GM23338 (cell line): ENCODE measurements at regions not wholly inside any gene's neighbourhood (a gene's known extent, or its start where the extent isn't known, plus 50 kb on each side); places are given as distances from the start of the nearest gene placed in this dataset.

Experiments
- ATAC-seq: fragments of 200-7000 bp; cut with Tn5 transposase; 3 replicates; pipeline ENCODE4 v1.9.1; 2020
- DNase-seq: peaks from one replicate; pipeline ENCODE4 v3.0.0-alpha.2; 2015; ENCODE audit warnings: low spot score
- H2AFZ ChIP-seq: fragments of 200-600 bp; sonication (generic); 2 replicates; pipeline ENCODE4 v1.8.0; 2016; ENCODE audit warnings: antibody characterized with exemption, mild to moderate bottlenecking, moderate library complexity
- H3F3A ChIP-seq: fragments of 200-600 bp; sonication (generic); replicated peaks from 2 replicates; pipeline ENCODE4 v1.8.0; 2017; ENCODE audit warnings: antibody characterized with exemption, mixed run types, low read depth
- H3K27ac ChIP-seq: fragments of 200-600 bp; sonication (generic); 2 replicates; pipeline ENCODE4 v1.6.1; 2016; ENCODE audit warnings: low read depth
- H3K27me3 ChIP-seq: fragments of 200-600 bp; sonication (generic); 2 replicates; pipeline ENCODE4 v1.8.0; 2016; ENCODE audit warnings: mild to moderate bottlenecking, mixed run types, moderate library complexity; ENCODE audit not compliant: insufficient read depth
- H3K36me3 ChIP-seq: fragments of 200-600 bp; sonication (generic); 2 replicates; pipeline ENCODE4 v1.8.0; 2016; ENCODE audit warnings: mild to moderate bottlenecking; ENCODE audit not compliant: insufficient read depth
- H3K4me1 ChIP-seq: fragments of 200-600 bp; sonication (generic); 2 replicates; pipeline ENCODE4 v1.8.0; 2016; ENCODE audit warnings: mild to moderate bottlenecking, moderate library complexity; ENCODE audit not compliant: insufficient read depth
- H3K4me2 ChIP-seq: fragments of 200-600 bp; sonication (generic); 2 replicates; pipeline ENCODE4 v1.7.1; 2017; ENCODE audit warnings: mixed run types
- H3K4me3 ChIP-seq: fragments of 200-600 bp; sonication (generic); 2 replicates; pipeline ENCODE4 v1.6.1; 2016; ENCODE audit warnings: mixed run types
- H3K79me2 ChIP-seq: fragments of 200-600 bp; sonication (generic); replicated peaks from 2 replicates; pipeline ENCODE4 v1.8.0; 2017; ENCODE audit warnings: mild to moderate bottlenecking; ENCODE audit not compliant: insufficient read depth
- H3K9me2 ChIP-seq: fragments of 200-600 bp; sonication (generic); 2 replicates; pipeline ENCODE4 v1.8.0; 2017; ENCODE audit not compliant: insufficient read depth
- H4K20me1 ChIP-seq: fragments of 200-600 bp; sonication (generic); replicated peaks from 2 replicates; pipeline ENCODE4 v1.8.0; 2017; ENCODE audit warnings: mild to moderate bottlenecking; ENCODE audit not compliant: insufficient read depth
- H3K27ac Mint-ChIP-seq: 2 replicates; pipeline ENCODE4 v1.8.0; 2020; ENCODE audit warnings: inconsistent platforms, mild to moderate bottlenecking, moderate library complexity, mixed read lengths
- H3K27me3 Mint-ChIP-seq: 3 replicates; pipeline ENCODE4 v1.8.0; 2022; ENCODE audit warnings: low read depth, mild to moderate bottlenecking, moderate library complexity, mixed read lengths, inconsistent platforms; ENCODE audit not compliant: insufficient read depth, poor library complexity
- H3K36me3 Mint-ChIP-seq: 3 replicates; pipeline ENCODE4 v1.8.0; 2021; ENCODE audit warnings: low read depth, mild to moderate bottlenecking, inconsistent platforms, moderate library complexity, mixed read lengths
- H3K4me1 Mint-ChIP-seq: 3 replicates; pipeline ENCODE4 v1.8.0; 2020; ENCODE audit warnings: mild to moderate bottlenecking, inconsistent platforms, mixed read lengths
- H3K4me3 Mint-ChIP-seq: 3 replicates; pipeline ENCODE4 v1.8.0; 2021; ENCODE audit warnings: moderate library complexity, mild to moderate bottlenecking, inconsistent platforms, mixed read lengths
- H3K9me3 Mint-ChIP-seq: 3 replicates; pipeline ENCODE4 v1.8.0; 2020; ENCODE audit warnings: moderate library complexity, mild to moderate bottlenecking, inconsistent platforms, mixed read lengths
- CREB1 ChIP-seq: fragments of 250-450 bp; sonication (Bioruptor Pico); IDR thresholded peaks from 2 replicates; pipeline ENCODE4 v1.5.0; 2020; ENCODE audit warnings: low read depth, mild to moderate bottlenecking, moderate library complexity
- CTCF ChIP-seq, 2 experiments: fragments of 200-600 bp in 1 of 2; sonication (generic) in 1 of 2; conservative IDR thresholded peaks; 2 replicates each; pipeline versions ENCODE4 v1.5.1 to v1.6.1; 2016 to 2017; ENCODE audit warnings: antibody characterized with exemption in 2 of 2, low read depth in 2 of 2, mild to moderate bottlenecking in 2 of 2, moderate library complexity in 1 of 2
- ETS1 ChIP-seq: IDR thresholded peaks from 2 replicates; pipeline ENCODE4 v1.6.1; 2016; ENCODE audit warnings: antibody characterized with exemption
- EZH2 ChIP-seq: fragments of 200-600 bp; sonication (generic); IDR thresholded peaks from one replicate; pipeline ENCODE4 v1.8.0; 2017; ENCODE audit warnings: antibody characterized with exemption, mild to moderate bottlenecking, low read depth; ENCODE audit not compliant: unreplicated experiment
- EZH2phosphoT487 ChIP-seq: fragments of 200-600 bp; sonication (generic); IDR thresholded peaks from one replicate; pipeline ENCODE4 v1.8.1; 2018; ENCODE audit warnings: antibody characterized with exemption; ENCODE audit not compliant: unreplicated experiment
- JUNB ChIP-seq: IDR thresholded peaks from one replicate; pipeline ENCODE4 v1.6.1; 2016; ENCODE audit warnings: antibody characterized with exemption; ENCODE audit not compliant: unreplicated experiment
- NANOG ChIP-seq: IDR thresholded peaks from 2 replicates; pipeline ENCODE4 v1.6.1; 2016; ENCODE audit warnings: antibody characterized with exemption, borderline replicate concordance
- POLR2AphosphoS5 ChIP-seq: IDR thresholded peaks from 2 replicates; pipeline ENCODE4 v1.6.1; 2016; ENCODE audit warnings: antibody characterized with exemption, low read depth
- REST ChIP-seq: IDR thresholded peaks from one replicate; pipeline ENCODE4 v1.6.1; 2018; ENCODE audit warnings: antibody characterized with exemption; ENCODE audit not compliant: unreplicated experiment
- STAT1 ChIP-seq: IDR thresholded peaks from one replicate; pipeline ENCODE4 v1.6.1; 2016; ENCODE audit warnings: antibody characterized with exemption; ENCODE audit not compliant: unreplicated experiment
- ZNF114 ChIP-seq: fragments of 250-450 bp; sonication (Bioruptor Pico); IDR thresholded peaks from 2 replicates; pipeline ENCODE4 v1.5.0; 2020; ENCODE audit warnings: mild to moderate bottlenecking, moderate library complexity
- ZNF331 ChIP-seq: fragments of 250-450 bp; sonication (Bioruptor Pico); IDR thresholded peaks from 2 replicates; pipeline ENCODE4 v1.5.0; 2020; ENCODE audit warnings: low read depth, mild to moderate bottlenecking, moderate library complexity
- TF ChIP-seq, protein P1 (sequence below): fragments of 250-450 bp; sonication (Bioruptor Pico); IDR thresholded peaks from 2 replicates; pipeline ENCODE4 v1.5.0; 2020; ENCODE audit warnings: mild to moderate bottlenecking, moderate library complexity

GRCh38 chr15:70387081-70387480 is 289.4 kb upstream of the TLE3 start:
- Histone ChIP-seq H3K4me3 (no peak overlapping the region), H3K9me2 (no peaks in the 10 kb centered on the region), H3K36me3 (no peaks in the 10 kb centered on the region), H3K79me2 (no peaks in the 10 kb centered on the region), H3K4me2 (no peak overlapping the region), H2AFZ (no peak overlapping the region), H3K4me1 (no peaks in the 10 kb centered on the region), H3K27me3 (no peaks in the 10 kb centered on the region), H3F3A (no peaks in the 10 kb centered on the region), H4K20me1 (no peaks in the 10 kb centered on the region), H3K27ac (no peak overlapping the region)
- no peak; the same call in 2 of the 3 replicates for ATAC-seq
- H3K4me3 Mint-ChIP-seq, result no peak overlapping the region
- H3K4me1 Mint-ChIP-seq, result peaks cover 18% of the 10 kb centered on the region
- TF ChIP-seq ZNF114 (CRISPR knock-in tag), result no peak
- TF ChIP-seq REST, result no peak
- TF ChIP-seq ETS1, result no peak
- no peak for TF ChIP-seq EZH2
- no peak for TF ChIP-seq EZH2phosphoT487
- no peak for TF ChIP-seq NANOG
- TF ChIP-seq CTCF (conservative IDR thresholded peaks at IDR 0.05; ENCODE audit: low read depth in 2 of 2), result no peak
- TF ChIP-seq, protein P1, sequence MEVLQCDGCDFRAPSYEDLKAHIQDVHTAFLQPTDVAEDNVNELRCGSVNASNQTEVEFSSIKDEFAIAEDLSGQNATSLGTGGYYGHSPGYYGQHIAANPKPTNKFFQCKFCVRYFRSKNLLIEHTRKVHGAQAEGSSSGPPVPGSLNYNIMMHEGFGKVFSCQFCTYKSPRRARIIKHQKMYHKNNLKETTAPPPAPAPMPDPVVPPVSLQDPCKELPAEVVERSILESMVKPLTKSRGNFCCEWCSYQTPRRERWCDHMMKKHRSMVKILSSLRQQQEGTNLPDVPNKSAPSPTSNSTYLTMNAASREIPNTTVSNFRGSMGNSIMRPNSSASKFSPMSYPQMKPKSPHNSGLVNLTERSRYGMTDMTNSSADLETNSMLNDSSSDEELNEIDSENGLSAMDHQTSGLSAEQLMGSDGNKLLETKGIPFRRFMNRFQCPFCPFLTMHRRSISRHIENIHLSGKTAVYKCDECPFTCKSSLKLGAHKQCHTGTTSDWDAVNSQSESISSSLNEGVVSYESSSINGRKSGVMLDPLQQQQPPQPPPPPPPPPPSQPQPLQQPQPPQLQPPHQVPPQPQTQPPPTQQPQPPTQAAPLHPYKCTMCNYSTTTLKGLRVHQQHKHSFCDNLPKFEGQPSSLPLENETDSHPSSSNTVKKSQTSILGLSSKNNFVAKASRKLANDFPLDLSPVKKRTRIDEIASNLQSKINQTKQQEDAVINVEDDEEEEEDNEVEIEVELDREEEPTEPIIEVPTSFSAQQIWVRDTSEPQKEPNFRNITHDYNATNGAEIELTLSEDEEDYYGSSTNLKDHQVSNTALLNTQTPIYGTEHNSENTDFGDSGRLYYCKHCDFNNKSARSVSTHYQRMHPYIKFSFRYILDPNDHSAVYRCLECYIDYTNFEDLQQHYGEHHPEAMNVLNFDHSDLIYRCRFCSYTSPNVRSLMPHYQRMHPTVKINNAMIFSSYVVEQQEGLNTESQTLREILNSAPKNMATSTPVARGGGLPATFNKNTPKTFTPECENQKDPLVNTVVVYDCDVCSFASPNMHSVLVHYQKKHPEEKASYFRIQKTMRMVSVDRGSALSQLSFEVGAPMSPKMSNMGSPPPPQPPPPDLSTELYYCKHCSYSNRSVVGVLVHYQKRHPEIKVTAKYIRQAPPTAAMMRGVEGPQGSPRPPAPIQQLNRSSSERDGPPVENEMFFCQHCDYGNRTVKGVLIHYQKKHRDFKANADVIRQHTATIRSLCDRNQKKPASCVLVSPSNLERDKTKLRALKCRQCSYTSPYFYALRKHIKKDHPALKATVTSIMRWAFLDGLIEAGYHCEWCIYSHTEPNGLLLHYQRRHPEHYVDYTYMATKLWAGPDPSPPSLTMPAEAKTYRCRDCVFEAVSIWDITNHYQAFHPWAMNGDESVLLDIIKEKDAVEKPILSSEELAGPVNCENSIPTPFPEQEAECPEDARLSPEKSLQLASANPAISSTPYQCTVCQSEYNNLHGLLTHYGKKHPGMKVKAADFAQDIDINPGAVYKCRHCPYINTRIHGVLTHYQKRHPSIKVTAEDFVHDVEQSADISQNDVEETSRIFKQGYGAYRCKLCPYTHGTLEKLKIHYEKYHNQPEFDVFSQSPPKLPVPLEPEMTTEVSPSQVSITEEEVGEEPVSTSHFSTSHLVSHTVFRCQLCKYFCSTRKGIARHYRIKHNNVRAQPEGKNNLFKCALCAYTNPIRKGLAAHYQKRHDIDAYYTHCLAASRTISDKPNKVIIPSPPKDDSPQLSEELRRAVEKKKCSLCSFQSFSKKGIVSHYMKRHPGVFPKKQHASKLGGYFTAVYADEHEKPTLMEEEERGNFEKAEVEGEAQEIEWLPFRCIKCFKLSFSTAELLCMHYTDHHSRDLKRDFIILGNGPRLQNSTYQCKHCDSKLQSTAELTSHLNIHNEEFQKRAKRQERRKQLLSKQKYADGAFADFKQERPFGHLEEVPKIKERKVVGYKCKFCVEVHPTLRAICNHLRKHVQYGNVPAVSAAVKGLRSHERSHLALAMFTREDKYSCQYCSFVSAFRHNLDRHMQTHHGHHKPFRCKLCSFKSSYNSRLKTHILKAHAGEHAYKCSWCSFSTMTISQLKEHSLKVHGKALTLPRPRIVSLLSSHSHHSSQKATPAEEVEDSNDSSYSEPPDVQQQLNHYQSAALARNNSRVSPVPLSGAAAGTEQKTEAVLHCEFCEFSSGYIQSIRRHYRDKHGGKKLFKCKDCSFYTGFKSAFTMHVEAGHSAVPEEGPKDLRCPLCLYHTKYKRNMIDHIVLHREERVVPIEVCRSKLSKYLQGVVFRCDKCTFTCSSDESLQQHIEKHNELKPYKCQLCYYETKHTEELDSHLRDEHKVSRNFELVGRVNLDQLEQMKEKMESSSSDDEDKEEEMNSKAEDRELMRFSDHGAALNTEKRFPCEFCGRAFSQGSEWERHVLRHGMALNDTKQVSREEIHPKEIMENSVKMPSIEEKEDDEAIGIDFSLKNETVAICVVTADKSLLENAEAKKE (CRISPR knock-in tag), result no peak
- TF ChIP-seq POLR2AphosphoS5, result no peak
- TF ChIP-seq ZNF331 (CRISPR knock-in tag), result no peak
- no peak for TF ChIP-seq CREB1 (CRISPR knock-in tag)
- TF ChIP-seq JUNB, result no peak
- TF ChIP-seq STAT1, result no peak
- no peak overlapping the region for H3K27ac Mint-ChIP-seq
- peaks cover 5% of the 10 kb centered on the region for H3K27me3 Mint-ChIP-seq
- H3K9me3 Mint-ChIP-seq, result peaks cover 9% of the 10 kb centered on the region
- H3K36me3 Mint-ChIP-seq, result no peaks in the 10 kb centered on the region; the same call in 2 of the 3 replicates
- DNase-seq, result no peak
